GM21447 (cell line): ENCODE measurements at regions not wholly inside any gene's neighbourhood (a gene's known extent, or its start where the extent isn't known, plus 50 kb on each side); places are given as distances from the start of the nearest gene placed in this dataset.

ENCODE experiments used
- ATAC-seq: cut with Tn5 transposase; IDR thresholded peaks from one replicate; pipeline ENCODE4 v1.9.1; 2021; ENCODE audit not compliant: unreplicated experiment

- no peak for ATAC-seq
Measured at GRCh38 chr2:168375195-168375798, 80.8 kb upstream of the CERS6 start.

- ATAC-seq, result no peak
Measured at GRCh38 chr2:168378960-168379669, 77.0 kb upstream of the CERS6 start.

- ATAC-seq, result no peak
Measured at GRCh38 chr2:168380500-168380899, 75.6 kb upstream of the CERS6 start.

- no peak for ATAC-seq
Measured at GRCh38 chr2:168392024-168392423, 64.0 kb upstream of the CERS6 start.

- ATAC-seq, result no peak
Measured at GRCh38 chr2:168392797-168393196, 63.3 kb upstream of the CERS6 start.

GRCh38 chr2:168394262-168394661, 61.8 kb upstream of the CERS6 start:
- no peak for ATAC-seq

- ATAC-seq, result no peak
Measured at GRCh38 chr2:168396131-168396530, 59.9 kb upstream of the CERS6 start.

- ATAC-seq, result no peak
Measured at GRCh38 chr2:168397629-168398028, 58.4 kb upstream of the CERS6 start.

GRCh38 chr2:168401048-168401556, 55.0 kb upstream of the CERS6 start:
- no peak for ATAC-seq

- no peak for ATAC-seq
Measured at GRCh38 chr2:168401771-168402170, 54.3 kb upstream of the CERS6 start.

GRCh38 chr2:168402531-168402930, 53.5 kb upstream of the CERS6 start:
- no peak for ATAC-seq

GRCh38 chr2:168403736-168404135, 52.3 kb upstream of the CERS6 start:
- no peak for ATAC-seq

- ATAC-seq, result no peak
Measured at GRCh38 chr2:168404764-168405163, 51.3 kb upstream of the CERS6 start.
